ENCODE measurements at regions not wholly inside any gene's neighbourhood (a gene's known extent, or its start where the extent isn't known, plus 50 kb on each side); places are given as distances from the start of the nearest gene placed in this dataset.
A peak's percentile ranks its signal among the peaks of the same experiment; 100 is the strongest.

DNA sequence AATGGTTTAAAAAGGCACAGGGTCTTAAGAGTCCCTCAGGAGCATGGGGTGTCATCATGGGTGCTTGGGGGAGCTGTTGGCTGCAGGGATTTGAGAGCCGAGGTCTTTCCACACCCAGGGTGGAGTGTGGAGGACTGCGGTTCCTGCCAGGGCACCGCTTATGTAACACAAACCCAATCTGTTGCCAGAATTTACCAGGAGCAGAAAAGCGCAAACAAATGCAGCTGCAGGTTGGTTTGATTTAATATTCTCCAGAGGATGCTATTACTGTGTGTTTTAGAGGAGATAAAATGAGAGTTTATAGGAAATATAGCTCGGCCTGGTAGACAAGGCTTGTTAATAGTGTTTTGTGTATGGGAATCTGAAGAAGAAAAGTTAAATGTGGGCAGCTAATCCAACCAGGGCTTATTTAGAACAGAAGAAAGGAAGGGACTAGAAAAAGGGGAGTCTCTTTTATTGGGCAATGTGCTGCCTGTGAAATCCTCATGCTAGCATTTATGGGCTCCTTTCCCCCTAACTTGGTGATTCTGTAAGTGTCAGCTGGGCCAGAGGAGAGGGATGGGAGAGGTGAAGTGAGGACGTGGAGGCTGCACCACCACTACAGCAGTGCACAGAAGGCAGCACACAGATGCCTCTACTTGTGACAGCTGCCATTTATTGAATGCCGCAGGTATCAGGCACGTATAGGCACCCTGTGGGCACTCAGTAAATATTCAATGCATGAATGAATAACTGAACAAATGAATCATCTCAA, 174.7 kb downstream of the KATNIP start:
- H3K9me3 ChIP-seq (replicated peaks; ENCODE audit: control insufficient read depth, low read depth, low read length), result no peaks in the 10 kb centered on the region
- 39% methylated on average over 3 of the region's 8 CpGs for WGBS (ENCODE audit: insufficient coverage)
- DNase-seq, result no peak
- peak overlapping the region; percentile 10 for H3K27ac ChIP-seq (ENCODE audit: low read length)
- no peak overlapping the region for H3K4me3 ChIP-seq (ENCODE audit: low read length)
- peaks cover 18% of the 10 kb centered on the region for H3K36me3 ChIP-seq (ENCODE audit: control insufficient read depth, insufficient read depth, low read length)
- peaks cover 55% of the 10 kb centered on the region for H3K4me1 ChIP-seq (ENCODE audit: control insufficient read depth, insufficient read depth, low read length)
- H3K27me3 ChIP-seq (ENCODE audit: control insufficient read depth, insufficient read depth, low read length), result no peaks in the 10 kb centered on the region

DNA sequence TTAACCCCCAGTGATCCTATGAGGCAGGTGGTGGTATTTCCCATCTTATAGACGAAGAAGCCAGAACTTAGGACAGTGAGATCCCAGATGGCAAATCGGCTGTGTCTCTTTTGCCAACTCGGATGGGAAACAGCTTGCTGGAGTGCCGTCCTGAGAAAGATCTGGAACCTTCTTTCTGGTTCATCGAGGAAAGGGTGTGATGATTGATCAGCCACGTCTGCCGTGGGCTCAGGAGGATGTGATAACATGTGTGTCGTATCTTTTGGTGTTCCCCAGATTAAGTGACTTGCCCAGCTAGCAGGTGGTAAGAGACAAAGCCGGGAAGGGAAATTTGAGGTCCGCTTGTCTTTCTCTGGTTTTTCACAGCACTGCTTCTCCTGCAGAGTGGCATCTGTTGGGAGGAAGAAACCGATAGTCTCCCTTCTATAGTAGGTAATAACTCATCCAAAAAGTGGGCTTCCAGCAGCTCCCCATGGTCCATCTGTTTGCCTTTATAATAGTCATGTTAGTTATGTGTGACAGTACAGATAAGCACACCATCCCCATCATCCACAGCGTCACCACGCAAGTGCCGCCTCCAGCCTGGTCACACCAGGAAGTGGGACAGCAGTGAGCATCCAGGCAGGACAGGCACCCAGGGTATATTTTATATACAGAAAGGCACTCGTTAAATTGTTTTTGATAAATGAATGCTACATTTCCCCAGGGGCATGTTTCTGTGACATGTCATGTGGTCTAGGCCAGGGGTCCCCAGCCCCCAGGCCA, 175.5 kb downstream of the KATNIP start:
- peaks cover 52% of the 10 kb centered on the region for H3K4me1 ChIP-seq (ENCODE audit: control insufficient read depth, insufficient read depth, low read length)
- no peak overlapping the region for H3K4me3 ChIP-seq (ENCODE audit: low read length)
- H3K36me3 ChIP-seq (ENCODE audit: control insufficient read depth, insufficient read depth, low read length), result peaks cover 21% of the 10 kb centered on the region
- no peak for DNase-seq
- no peaks in the 10 kb centered on the region for H3K9me3 ChIP-seq (replicated peaks; ENCODE audit: control insufficient read depth, low read depth, low read length)
- H3K27me3 ChIP-seq (ENCODE audit: control insufficient read depth, insufficient read depth, low read length), result no peaks in the 10 kb centered on the region
- H3K27ac ChIP-seq (ENCODE audit: low read length), result peak overlapping the region; percentile 11
- WGBS (ENCODE audit: insufficient coverage), result 79% methylated on average over 7 of the region's 15 CpGs

DNA sequence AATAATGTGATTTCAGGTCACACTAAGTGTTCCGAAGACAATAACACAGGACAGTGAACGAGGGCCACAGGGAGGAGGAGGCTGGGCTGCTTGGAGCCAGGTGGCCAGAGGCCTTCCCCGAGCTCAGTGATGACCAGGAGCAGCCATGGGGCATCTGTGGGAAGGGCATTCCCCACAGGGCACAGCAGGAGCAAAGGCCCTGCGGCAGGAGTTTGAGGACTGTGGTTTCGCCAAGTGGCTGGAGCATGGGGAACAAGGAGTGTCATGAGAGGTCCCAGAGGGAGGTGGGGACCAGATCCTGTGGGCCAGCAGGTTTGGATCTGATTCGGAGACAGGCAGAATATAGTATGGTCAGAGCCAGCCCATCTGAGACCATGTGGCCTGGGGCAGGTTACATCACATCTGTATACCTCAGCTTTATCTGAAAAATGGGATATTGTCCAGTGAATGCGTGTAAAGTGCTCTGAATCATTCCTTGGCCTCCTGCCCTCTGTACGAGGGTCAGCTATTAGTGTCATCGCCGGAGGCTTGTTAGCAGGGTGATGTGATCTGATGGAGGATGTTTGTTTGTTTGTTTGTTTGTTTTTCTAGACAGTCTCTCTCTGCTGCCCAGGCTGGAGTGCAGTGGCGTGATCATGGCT, 176.8 kb downstream of the KATNIP start:
- DNase-seq, result no peak

DNA sequence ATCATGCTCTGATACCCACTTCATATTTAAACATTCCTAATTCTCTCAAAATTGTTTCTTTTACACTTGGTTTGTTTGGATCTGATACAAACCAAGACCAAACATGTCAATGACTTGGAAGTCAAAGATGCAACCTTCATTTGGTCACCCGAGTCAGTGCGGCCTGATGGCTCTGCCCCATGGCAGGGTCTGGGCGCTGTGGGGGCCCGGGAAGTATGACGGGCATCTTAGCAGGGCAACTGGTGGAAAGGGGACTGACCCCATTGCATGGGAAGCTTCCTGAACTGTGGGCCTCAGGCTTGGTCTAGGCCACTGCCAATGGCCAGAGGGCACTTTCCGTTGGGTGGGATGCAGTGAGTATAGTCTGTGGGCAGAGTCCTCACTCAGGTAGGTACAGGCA, 178.0 kb downstream of the KATNIP start:
- Histone ChIP-seq H3K4me1 (ENCODE audit: control insufficient read depth, insufficient read depth, low read length) (peaks cover 33% of the 10 kb centered on the region), H3K4me3 (ENCODE audit: low read length) (no peak overlapping the region), H3K27me3 (ENCODE audit: control insufficient read depth, insufficient read depth, low read length) (no peaks in the 10 kb centered on the region), H3K9me3 (replicated peaks; ENCODE audit: control insufficient read depth, low read depth, low read length) (no peaks in the 10 kb centered on the region), H3K36me3 (ENCODE audit: control insufficient read depth, insufficient read depth, low read length) (peaks cover 21% of the 10 kb centered on the region), H3K27ac (ENCODE audit: low read length) (no peak overlapping the region)
- no peak for DNase-seq
- 98% methylated on average over 6 of the region's 6 CpGs for WGBS (ENCODE audit: insufficient coverage)

More for the DNA sequence above, 176.8 kb downstream of the KATNIP start:
- H3K36me3 ChIP-seq (ENCODE audit: control insufficient read depth, insufficient read depth, low read length), result peaks cover 21% of the 10 kb centered on the region
- H3K9me3 ChIP-seq (replicated peaks; ENCODE audit: control insufficient read depth, low read depth, low read length), result no peaks in the 10 kb centered on the region
- H3K4me3 ChIP-seq (ENCODE audit: low read length), result no peak overlapping the region
- H3K27me3 ChIP-seq (ENCODE audit: control insufficient read depth, insufficient read depth, low read length), result no peaks in the 10 kb centered on the region
- H3K27ac ChIP-seq (ENCODE audit: low read length), result no peak overlapping the region
- H3K4me1 ChIP-seq (ENCODE audit: control insufficient read depth, insufficient read depth, low read length), result peaks cover 38% of the 10 kb centered on the region
- 100% methylated on average over 5 of the region's 11 CpGs for WGBS (ENCODE audit: insufficient coverage)

DNA sequence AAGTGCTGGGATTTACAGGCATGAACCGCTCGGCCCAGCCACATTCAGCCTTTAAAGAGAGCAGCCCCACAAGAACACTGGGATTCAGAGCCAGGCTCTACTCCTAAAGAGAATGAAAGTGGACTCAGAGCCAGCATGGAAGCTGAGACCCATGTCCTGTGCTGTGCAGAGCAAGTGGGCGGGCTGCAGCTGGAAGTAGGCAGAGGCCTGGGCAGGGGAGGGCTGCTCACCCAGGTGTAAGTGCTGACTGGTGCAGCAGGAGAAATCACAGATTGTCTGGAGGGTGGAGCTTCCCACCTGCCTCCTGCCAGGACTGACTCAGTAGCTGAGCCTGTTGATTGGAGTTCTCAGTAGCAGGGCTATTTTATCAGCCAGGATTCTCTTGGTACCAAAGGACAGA, 178.7 kb downstream of the KATNIP start:
- no peak for DNase-seq
- Histone ChIP-seq H3K36me3 (ENCODE audit: control insufficient read depth, insufficient read depth, low read length) (peaks cover 18% of the 10 kb centered on the region), H3K27ac (ENCODE audit: low read length) (no peak overlapping the region), H3K9me3 (replicated peaks; ENCODE audit: control insufficient read depth, low read depth, low read length) (no peaks in the 10 kb centered on the region), H3K4me3 (ENCODE audit: low read length) (no peak overlapping the region), H3K27me3 (ENCODE audit: control insufficient read depth, insufficient read depth, low read length) (no peaks in the 10 kb centered on the region), H3K4me1 (ENCODE audit: control insufficient read depth, insufficient read depth, low read length) (peaks cover 25% of the 10 kb centered on the region)
- WGBS (ENCODE audit: insufficient coverage), result 67% methylated on average over 3 of the region's 3 CpGs

DNA sequence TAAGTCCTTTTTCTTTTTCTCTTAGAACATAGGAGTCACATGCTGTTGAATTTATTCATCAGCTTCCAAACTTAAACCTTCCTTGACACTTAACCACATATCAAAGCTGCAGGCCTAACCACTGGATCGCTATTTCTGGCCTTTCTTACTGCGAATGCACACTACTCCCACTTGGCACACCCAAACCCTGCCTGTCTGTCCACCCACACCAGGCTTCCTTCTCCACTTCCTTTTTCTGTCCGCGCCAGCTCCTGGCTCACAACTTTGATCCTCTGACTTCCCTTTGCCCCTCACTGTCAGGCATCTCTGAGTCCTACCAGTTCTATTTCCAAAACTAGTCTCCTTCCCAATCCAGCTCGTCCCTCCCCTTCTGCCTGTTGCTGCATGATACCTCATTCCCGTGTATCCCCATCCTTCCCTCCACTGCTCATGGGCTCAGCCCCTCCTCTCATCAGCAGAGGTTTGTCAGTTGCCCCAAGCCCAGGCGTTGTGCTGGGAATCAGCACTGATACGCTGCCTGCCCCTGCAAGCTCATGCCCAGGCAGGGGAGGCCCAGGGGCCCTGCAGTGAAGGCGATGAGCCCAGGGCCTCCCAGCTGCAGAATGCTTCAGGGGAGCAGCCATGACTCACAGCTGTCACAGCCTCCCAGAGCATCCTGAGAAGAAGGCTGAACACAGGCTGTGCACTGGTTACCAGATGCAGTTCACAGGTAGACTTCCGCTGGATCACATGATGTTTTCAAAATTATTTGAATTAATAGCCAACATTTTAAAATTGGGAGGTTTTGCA, 179.8 kb downstream of the KATNIP start:
- 47% methylated on average over 9 of the region's 10 CpGs for WGBS (ENCODE audit: insufficient coverage)
- Histone ChIP-seq H3K27ac (ENCODE audit: low read length) (no peak overlapping the region), H3K4me1 (ENCODE audit: control insufficient read depth, insufficient read depth, low read length) (peaks cover 15% of the 10 kb centered on the region), H3K9me3 (replicated peaks; ENCODE audit: control insufficient read depth, low read depth, low read length) (no peaks in the 10 kb centered on the region), H3K4me3 (ENCODE audit: low read length) (no peak overlapping the region), H3K27me3 (ENCODE audit: control insufficient read depth, insufficient read depth, low read length) (no peaks in the 10 kb centered on the region), H3K36me3 (ENCODE audit: control insufficient read depth, insufficient read depth, low read length) (peaks cover 18% of the 10 kb centered on the region)
- no peak for DNase-seq

DNA sequence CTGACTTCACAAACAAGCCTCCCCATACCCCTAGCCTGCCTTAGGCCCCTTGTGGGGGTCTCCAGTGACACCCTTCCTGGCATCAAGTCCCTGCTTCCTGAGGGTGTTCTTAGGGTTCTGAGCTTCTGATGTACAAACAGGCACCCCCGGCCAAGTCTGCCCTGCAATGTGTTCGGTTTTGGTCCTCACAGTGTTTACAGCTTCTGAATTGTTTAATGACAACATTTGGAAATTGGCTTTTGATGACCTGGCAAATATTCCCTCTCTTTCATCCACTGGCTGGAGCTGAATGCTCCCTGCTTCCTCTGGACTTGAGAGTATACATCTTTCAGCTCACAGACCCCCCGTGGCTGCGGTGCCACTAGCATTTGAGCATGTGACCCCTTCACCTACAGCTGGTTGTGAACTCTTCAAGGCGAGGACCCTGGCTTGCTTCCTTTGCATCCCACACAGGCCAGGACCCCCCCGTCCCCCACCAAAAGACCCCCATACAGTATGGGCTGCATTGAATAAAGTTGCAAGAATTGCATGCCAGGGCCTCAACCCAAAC, 180.8 kb downstream of the KATNIP start:
- H3K9me3 ChIP-seq (replicated peaks; ENCODE audit: control insufficient read depth, low read depth, low read length), result no peaks in the 10 kb centered on the region
- no peak overlapping the region for H3K27ac ChIP-seq (ENCODE audit: low read length)
- H3K36me3 ChIP-seq (ENCODE audit: control insufficient read depth, insufficient read depth, low read length), result peaks cover 14% of the 10 kb centered on the region
- H3K27me3 ChIP-seq (ENCODE audit: control insufficient read depth, insufficient read depth, low read length), result no peaks in the 10 kb centered on the region
- DNase-seq, result no peak
- H3K4me3 ChIP-seq (ENCODE audit: low read length), result no peak overlapping the region
- WGBS (ENCODE audit: insufficient coverage), result 53% methylated on average over 3 of the region's 6 CpGs
- H3K4me1 ChIP-seq (ENCODE audit: control insufficient read depth, insufficient read depth, low read length), result peaks cover 5% of the 10 kb centered on the region

DNA sequence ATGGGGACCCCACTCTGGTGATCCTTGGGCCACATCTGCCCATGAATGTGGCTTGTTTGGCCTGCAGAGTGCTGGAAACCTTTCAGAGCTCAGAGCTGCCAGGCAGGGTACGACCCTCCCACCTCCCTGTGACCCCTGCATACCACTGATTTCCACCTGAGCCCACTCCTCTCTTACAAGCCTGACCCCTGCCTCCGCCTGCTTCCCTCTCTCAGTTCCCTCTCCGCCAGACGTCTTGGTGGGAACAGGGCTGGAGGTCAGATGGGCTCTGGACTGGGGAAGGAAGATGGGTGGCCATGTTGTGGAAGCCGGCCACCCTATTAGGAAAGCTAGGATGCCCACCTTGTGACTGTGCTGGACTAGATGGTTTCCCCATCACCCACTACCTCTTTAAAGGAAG, 185.1 kb downstream of the KATNIP start:
- Histone ChIP-seq H3K4me1 (ENCODE audit: control insufficient read depth, insufficient read depth, low read length) (no peaks in the 10 kb centered on the region), H3K36me3 (ENCODE audit: control insufficient read depth, insufficient read depth, low read length) (peaks cover 3% of the 10 kb centered on the region), H3K27me3 (ENCODE audit: control insufficient read depth, insufficient read depth, low read length) (no peaks in the 10 kb centered on the region), H3K27ac (ENCODE audit: low read length) (no peak overlapping the region), H3K9me3 (replicated peaks; ENCODE audit: control insufficient read depth, low read depth, low read length) (no peaks in the 10 kb centered on the region), H3K4me3 (ENCODE audit: low read length) (no peak overlapping the region)
- DNase-seq, result no peak
- no CpG with 5 or more reads among the region's 5 CpGs for WGBS (ENCODE audit: insufficient coverage)

DNA sequence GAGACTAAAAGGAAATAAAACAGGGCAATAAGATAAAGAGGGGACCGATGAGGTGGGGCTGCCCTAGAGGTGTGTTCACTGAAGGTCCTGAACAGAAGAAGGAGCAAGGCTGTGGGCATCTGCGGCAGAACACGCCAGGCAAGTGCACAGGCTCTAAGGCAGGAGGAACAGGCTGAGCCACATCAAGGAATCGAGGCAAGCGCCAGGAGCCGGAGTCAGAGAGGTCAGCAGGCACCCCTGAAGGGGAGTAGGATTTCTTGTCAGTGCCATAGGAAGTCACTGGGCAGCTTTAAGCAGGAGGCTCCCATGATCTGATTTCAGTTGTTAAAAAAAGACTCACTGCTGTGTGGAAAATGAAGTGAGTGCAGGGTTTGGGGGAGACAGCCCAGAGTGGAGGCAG, 186.5 kb downstream of the KATNIP start:
- H3K27ac ChIP-seq (ENCODE audit: low read length), result no peak overlapping the region
- no peaks in the 10 kb centered on the region for H3K27me3 ChIP-seq (ENCODE audit: control insufficient read depth, insufficient read depth, low read length)
- 88% methylated on average over 6 of the region's 6 CpGs for WGBS (ENCODE audit: insufficient coverage)
- no peak for DNase-seq
- H3K4me3 ChIP-seq (ENCODE audit: low read length), result no peak overlapping the region
- peaks cover 13% of the 10 kb centered on the region for H3K36me3 ChIP-seq (ENCODE audit: control insufficient read depth, insufficient read depth, low read length)
- no peaks in the 10 kb centered on the region for H3K4me1 ChIP-seq (ENCODE audit: control insufficient read depth, insufficient read depth, low read length)
- H3K9me3 ChIP-seq (replicated peaks; ENCODE audit: control insufficient read depth, low read depth, low read length), result no peaks in the 10 kb centered on the region

All from muscle of leg (tissue), 3 donors.